ENCODE measurements at regions not wholly inside any gene's neighbourhood (a gene's known extent, or its start where the extent isn't known, plus 50 kb on each side); places are given as distances from the start of the nearest gene placed in this dataset.

GRCh38 chr5:119743927-119744326 lies 114.6 kb downstream of the FAM170A start:
- H3K56ac ChIP-seq (ENCODE audit: extremely low read depth, insufficient read depth, low read length): no peak overlapping the region
- TF ChIP-seq NFE2L2 (IDR thresholded peaks at IDR 0.05; ENCODE audit: low read depth, low read length) (no peak), RAD21 (IDR thresholded peaks at IDR 0.05; ENCODE audit: low read length) (peak; percentile 18; the same call in 1 of the 2 replicates), RFX5 (IDR thresholded peaks at IDR 0.05; ENCODE audit: low read depth, low read length) (no peak)
- H2BK20ac ChIP-seq (ENCODE audit: low read depth, low read length): no peak overlapping the region
- no TSS peak for BruUV-seq (replicated peaks)
- H3K27me3 ChIP-seq (ENCODE audit: control insufficient read depth, insufficient read depth, low read length): no peaks in the 10 kb centered on the region
- H2BK15ac ChIP-seq (ENCODE audit: low read depth, low read length): no peak overlapping the region
- no peak overlapping the region for H3K9ac ChIP-seq (ENCODE audit: low read depth, low read length)
- dilution Hi-C loops (cut with HindIII; ENCODE audit: low sequenced_read_pairs, unreplicated experiment): no loop called here
- H3K18ac ChIP-seq (ENCODE audit: low read depth, low read length): no peak overlapping the region
- H3K4me1 ChIP-seq (ENCODE audit: control insufficient read depth, insufficient read depth, low read length): no peaks in the 10 kb centered on the region
- POLR2A ChIA-PET (ENCODE audit: unreplicated experiment): no interaction called here
- no peak overlapping the region for H2AK5ac ChIP-seq (ENCODE audit: low read depth, low read length)
- H2AFZ ChIP-seq (replicated peaks; ENCODE audit: low read length, poor library complexity): no peak overlapping the region
- H3K27ac ChIP-seq (ENCODE audit: insufficient read depth, low read length): no peak overlapping the region
- CTCF ChIA-PET: no interaction called here
- H3K9me3 ChIP-seq (ENCODE audit: control insufficient read depth, insufficient read depth, low read length): no peaks in the 10 kb centered on the region
- no peaks in the 10 kb centered on the region for H3K36me3 ChIP-seq (ENCODE audit: control insufficient read depth, insufficient read depth, low read length)
- H2AK9ac ChIP-seq (replicated peaks; ENCODE audit: low read depth, low read length, poor library complexity): no peak overlapping the region
- no peak overlapping the region for H3K4me3 ChIP-seq (ENCODE audit: insufficient read depth, low read depth, low read length)
- H4K91ac ChIP-seq (ENCODE audit: insufficient read depth, low read depth, low read length): no peak overlapping the region
- H2BK5ac ChIP-seq (ENCODE audit: low read depth, low read length, poor library complexity, severe bottlenecking): no peak overlapping the region
- no peak overlapping the region for H4K8ac ChIP-seq (ENCODE audit: low read depth in 2 of 2, low read length in 2 of 2)
- H4K20me1 ChIP-seq (ENCODE audit: insufficient read depth, low read length): no peaks in the 10 kb centered on the region
- no peak overlapping the region for H3K23ac ChIP-seq (ENCODE audit: low read depth, low read length)
- intact Hi-C loops (cut with micrococcal nuclease): no loop called here
- no peak overlapping the region for H4K5ac ChIP-seq (ENCODE audit: low read depth, low read length)
- no peaks in the 10 kb centered on the region for H3K79me1 ChIP-seq (ENCODE audit: low read depth in 1 of 2, low read length in 2 of 2)
- ATAC-seq (ENCODE audit: low read depth) (no peak), DNase-seq (peak; percentile 4)
- WGBS, 2 experiments (ENCODE audit: extremely low coverage in 2 of 2, insufficient read length in 1 of 2): no CpG with 5 or more reads among the region's 1 CpG
- no peaks in the 10 kb centered on the region for H3K9me1 ChIP-seq (ENCODE audit: insufficient read depth, low read length)
- no peak overlapping the region for H3K4me2 ChIP-seq (ENCODE audit: low read depth, low read length)
- no peak overlapping the region for H3K4ac ChIP-seq (ENCODE audit: low read depth, low read length)
- H3K14ac ChIP-seq (replicated peaks; ENCODE audit: low read depth, low read length): no peak overlapping the region
- no peak overlapping the region for H2BK120ac ChIP-seq (ENCODE audit: low read depth, low read length)
- in situ Hi-C loops (cut with MboI; ENCODE audit: low sequenced_read_pairs): no loop called here
